ENCODE measurements at regions not wholly inside any gene's neighbourhood (a gene's known extent, or its start where the extent isn't known, plus 50 kb on each side); places are given as distances from the start of the nearest gene placed in this dataset.

DNA sequence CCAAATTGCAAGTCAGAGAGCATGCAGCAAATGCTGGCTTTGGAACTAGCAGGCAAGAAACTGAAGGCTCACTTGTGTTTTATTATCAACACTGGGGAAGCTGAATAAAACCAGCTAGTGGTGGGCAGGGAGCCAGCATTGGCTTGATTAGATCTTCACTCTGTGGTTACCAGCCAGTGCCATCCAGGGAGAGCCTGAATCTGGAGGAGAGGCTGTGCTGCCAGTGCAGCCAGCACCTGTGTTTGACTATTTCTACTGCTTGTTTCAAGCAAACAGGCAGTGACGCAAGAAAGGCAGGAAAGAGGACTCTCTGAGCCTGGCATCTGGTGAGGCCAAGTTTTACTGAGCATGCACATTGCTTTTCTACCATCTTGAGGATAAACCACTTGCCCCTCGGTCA, 247.0 kb downstream of the PHLDA1 start:
- DNase-seq, result no peak

DNA sequence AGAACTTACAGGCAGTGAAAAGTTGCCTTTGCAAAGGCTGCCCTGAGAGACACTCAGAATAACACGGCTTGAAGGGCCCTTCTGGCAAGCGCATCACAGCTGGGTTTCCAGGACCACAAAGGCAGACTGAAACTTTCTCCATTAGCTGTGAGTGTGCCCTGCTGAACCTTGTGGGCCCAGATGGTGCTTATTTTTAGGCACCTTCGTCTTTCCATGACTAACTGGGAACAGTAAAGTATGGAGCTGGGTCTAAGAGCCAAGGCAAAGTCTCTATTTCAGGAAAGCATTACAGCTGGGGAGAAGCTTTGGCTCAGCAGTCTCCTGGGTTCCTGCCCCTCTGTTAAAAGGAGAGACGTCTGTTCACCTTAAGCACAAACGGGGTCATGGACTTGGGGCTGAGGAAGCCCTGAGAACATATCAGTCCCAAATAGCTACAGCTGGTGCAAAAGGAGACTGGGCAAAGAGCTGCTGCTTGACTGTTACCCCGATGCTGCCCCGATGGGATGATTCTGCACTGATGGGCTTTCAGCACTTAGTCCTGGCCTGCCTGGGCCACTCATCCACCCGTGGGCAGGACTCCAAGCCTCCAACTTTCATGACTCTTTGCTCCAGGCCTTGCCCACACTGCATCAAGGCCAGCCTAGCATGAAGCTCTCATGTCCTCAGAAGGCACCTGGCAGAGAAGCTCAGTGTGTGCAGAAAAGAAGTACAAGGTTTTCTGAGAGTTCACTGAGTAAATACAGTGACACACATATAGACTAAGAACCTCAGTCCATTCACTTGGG, 248.3 kb downstream of the PHLDA1 start:
- no peak for DNase-seq

DNA sequence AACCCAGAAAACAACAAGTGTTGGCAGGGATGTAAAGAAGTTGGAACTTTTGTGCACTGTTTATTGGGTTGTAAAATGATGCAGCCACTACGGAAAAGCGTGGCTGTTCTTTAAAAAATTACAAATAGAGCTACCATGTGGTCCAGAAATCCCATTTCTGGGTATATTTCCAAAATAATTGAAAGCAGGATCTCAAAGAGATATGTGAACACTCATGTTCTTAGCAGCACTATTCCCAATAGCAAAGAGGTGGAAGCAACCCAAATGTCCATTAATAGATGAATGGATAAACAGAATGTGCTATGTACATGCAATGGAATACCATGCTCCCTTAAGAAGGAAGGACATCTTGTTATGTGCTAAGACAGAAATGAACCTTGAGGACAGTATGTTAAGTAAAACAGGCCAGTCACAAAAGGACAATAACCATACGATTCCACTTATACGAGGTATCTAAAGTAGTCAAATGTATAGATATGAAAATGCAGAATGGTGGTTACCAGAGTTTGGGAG, 249.5 kb downstream of the PHLDA1 start:
- DNase-seq, result no peak

DNA sequence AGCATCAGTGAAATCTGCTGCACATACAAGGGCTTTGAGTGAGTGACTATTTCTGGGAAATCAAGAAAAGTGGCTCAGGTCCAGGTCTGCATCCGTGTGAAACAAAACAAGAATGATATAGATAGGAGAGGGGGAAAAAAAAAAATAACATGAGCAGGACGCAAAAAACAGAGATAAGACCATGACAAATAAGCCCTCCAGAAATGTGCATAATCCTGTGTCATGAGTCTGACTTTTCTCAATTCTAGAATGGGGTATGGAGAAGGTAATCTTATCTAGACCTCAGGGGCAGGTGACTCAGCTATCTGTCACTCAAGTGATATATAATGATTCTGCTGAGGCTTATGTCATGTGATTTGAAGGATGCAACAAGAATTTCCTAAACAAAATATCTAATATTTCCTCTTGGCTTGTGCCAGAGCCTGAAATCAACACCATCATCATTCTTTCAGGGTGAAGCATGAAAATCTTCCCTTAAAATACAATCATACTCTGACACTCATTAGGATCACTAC, 250.0 kb downstream of the PHLDA1 start:
- no peak for DNase-seq

DNA sequence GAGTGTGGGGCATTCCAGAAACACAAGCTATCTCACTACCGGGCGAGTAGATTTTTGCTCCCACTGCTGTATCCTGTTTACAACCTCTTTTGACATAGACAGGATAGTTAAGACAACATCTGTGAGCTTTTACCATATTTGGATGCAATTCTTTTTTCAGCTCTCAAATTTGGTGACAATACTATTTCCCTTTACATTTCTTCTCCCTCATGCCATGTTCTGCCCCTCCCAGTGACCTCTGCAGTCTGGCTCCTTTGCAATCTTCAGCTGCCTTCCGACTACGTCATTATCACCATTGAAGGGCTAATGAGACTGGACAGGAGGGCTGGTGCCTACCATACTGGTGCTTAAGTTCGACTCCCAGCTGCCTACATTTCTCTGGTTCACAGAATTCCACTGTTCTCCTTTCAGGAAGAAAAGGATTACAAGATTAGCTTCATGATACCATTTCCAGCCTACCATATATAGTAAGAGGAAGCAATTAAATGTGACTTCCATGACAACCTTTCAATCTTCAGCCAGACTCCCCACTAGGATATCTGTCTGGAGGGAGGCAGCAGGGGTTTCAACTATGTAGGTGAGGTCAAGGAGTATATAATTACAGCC, 251.6 kb downstream of the PHLDA1 start:
- DNase-seq, result no peak

DNA sequence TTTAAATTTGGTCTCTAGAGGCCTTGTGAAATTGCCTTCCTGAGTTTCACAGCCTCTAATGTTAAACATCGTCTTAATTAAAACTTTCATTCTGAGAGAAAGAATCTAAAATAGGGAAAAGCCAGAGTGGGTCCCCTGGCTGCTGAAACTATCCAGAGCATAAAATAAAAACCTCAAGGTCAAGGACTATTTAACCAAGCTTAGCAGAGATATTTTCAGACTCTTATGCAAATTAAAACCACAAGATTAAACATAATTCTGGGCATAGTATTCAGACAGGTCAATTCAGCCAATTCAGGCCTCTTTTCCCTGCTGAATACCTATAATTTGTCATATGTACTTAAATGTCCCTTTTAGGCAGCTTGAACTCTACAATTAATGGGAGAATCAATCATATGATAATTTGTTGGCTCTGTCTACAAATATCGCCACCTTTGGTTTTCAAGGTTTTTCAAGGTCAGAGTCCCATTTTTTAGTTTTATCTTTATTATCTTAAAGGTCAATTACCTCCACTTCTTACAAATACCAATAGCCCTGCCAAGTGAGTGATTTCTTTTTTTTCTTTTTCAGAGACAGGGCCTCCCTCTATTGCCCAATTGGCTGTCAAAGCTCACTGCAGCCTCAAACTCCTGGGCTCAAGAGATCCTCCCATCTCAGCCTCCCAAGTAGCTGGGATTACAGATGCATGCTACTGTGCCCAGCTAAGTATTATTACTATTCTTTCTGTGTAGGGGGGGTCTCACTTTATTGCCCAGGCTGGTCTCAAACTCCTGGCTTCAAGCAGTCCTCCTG, 257.1 kb downstream of the PHLDA1 start:
- DNase-seq, result no peak

DNA sequence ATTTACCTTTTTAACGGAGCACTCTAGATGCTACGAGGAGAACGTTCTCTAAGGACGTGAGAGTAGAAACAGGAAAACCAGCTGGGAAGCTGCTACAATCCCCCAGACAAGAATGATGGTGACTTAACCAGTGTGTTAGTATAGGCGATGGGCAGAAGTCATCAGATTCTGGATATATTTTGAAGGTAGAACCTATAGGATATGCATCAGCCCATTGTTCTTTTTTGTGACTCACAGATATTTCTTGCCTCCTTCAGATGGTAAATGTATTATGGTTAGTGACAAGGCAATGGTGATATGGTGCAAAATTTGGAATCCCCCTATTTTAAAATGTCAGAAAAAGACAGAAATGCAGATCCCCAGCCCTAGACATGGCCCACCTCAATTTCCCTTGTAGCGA, 258.2 kb downstream of the PHLDA1 start:
- no peak for DNase-seq

DNA sequence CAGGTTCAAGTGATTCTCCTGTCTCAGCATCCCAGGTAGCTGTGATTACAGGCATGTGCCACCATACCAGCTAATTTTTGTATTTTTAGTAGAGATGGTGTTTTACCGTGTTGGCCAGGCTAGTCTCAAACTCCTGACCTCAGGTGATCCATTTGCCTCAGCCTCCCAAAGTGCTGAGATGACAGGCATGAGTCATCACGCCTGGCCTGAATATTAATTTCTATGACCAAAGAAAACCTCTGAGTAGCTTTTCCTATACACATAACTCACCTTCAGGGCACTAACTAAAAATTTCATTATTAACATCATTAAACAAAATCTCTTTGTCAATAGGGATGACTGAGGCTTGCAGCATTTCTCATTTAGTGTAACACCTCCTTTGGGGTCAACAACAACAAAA, 259.6 kb upstream of the KRR1 start:
- DNase-seq, result no peak

DNA sequence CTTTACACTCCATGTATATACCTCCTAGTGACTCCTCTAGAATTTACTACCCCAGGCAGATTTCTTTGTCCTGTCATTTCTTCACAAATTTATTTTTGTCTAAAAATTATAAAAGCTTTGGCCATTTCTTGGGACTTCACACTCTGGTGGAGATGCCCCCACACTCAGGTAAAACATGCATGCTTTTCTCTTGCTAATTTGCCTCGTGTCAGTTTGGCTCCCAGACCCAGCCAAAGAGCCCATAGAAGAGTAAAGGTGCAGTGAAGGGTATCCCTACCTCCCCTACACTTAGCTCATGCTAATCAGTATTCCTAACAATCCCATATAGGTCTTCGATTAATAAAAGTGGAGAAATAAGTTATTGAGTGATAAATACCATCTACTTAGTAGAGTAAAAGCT, 256.5 kb upstream of the KRR1 start:
- no peak for DNase-seq

DNA sequence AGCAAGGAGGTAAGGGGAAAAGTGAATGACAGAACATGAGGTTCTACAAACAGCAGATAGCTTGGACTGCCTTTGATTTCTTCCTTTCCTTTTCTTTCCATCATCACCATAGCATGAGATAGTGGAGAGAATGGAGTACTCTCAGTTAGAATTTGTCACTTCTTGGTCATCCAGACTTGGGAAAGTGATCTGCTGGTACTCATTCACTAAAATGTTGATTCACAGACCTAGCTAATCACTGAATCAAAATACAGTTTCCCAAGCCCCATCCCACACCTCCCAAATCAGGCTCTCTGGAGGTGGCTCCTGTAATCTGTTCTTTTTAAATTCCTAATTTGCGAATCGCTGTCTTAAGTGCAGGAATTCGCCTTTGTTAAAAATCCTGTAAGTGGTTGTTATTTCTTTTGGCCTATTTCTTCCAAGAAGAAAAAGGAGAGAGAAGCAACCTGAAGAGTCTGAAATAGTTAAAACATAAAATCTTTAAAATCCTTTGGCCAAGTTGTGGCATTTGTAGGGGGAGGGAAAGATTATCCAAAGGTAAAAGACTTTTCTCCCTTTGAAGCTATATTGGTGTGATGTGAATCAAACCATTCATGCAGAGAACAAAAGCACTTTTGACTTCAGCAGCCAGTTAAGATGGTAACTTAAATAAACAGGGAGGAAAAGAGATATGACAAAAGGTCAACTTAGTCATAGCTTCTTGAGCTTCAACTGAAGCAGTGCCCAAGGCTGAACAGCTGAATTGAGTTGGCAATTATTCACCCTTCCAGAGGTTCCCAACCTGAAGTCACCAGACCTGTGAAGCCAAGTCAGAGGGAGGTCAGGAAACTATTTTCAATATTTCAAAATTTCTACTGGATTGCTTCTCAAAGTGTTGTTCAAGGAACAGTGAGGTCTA, 255.1 kb upstream of the KRR1 start:
- no peak for DNase-seq

DNA sequence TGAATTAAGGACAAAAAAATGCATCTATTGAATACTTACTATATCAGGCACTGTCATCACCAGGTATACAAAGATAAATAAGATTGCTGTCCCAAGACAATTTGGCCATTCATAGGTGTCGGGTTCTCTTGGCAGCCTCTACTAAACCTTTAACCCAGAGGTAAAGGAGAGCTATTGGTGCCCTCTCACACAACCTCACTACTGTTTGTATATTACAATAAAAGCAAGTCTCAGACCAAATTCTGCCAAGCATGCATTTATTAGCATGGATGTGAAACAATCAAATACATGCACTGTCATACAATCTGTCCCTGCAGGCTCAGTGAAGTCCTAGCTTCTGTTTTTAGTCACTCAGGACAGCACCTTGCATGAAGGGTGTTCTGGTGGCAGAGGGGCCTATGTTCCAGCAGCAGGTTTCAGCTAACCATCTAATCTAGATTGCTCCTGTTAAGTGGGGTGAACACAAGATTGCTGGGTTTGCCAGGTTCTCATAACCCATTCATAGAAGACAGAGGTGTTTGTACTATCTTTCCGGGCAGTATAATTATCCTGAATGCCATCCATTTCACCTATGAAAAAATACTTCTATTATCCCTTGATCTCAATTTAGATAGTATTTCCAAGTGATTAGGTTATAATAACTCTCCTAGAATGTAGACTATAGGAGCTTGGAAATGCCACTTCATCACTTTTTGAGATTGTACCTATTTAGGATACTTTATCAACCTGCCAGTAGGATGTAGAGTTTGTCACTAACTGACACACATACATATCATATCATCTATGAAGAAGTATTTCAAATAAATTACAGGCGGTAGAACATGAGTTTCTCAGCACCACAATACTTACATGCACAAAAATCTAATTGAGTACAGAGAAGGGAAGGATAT, 254.0 kb upstream of the KRR1 start:
- DNase-seq, result no peak

DNA sequence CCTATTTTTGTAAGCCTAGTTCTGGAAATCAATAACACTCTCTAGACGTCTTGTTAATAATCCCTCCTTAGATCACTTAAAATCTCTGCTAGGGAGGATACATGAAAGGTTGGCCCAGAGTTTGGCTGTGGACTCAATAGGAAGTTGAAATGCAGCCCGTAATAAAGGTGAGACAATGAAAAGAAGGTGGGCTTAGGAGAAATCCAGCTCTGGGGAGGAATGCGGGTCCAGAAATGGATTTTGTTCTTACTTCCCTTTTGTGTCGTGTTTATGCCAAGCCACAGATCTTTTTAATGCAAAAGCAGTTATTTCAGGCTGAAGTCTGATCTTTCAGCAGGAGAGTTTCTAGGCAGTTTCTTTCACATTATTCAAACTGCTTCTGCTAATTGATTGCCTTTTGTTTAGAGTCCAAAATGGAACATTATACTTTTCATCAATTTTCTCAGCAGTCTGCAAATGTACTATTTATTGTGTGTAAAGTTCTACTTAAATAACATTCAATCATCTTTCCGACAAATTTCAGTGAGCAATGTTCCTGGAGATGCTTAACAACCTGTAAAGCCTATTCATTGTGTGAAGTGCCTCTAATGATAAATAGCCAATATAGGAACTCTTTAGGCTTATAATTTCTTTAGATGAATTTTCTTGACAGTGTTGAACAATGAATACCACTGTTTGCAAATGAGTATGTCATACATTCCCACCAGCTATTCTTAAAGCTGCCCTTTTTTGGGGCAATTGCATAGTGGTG, 252.9 kb upstream of the KRR1 start:
- no peak for DNase-seq

DNA sequence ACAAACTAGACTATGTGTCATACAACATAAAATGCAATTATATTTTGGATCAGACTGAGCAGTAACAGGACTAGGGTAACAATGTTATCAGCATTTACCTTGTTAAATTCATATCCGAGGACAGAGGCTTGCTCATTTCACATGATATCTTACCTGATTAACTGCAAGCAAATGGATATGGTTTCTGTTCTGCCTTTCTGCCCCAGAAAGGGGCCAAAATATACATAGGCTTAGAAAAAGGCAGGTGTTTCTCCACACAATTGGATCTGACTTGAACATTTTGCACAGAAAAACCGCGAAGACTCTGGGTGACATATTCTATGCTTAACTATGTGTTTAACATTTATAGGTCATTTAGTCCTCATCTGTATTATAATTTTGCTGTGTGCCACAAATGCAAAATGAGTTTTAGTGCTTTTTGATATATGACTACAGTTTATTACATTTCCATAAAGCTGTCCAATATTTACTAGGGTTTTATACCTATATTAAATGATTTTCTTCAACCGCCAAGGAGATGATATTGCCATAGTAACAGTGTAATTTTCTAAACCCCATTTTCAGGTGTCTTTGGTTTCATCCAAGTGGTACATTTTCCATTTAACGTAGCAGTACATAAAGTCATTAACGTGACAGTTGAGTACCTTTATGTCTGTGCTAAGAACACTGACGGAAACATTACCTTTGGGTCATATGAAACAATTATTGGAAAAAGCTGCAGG, 249.3 kb upstream of the KRR1 start:
- DNase-seq, result no peak

DNA sequence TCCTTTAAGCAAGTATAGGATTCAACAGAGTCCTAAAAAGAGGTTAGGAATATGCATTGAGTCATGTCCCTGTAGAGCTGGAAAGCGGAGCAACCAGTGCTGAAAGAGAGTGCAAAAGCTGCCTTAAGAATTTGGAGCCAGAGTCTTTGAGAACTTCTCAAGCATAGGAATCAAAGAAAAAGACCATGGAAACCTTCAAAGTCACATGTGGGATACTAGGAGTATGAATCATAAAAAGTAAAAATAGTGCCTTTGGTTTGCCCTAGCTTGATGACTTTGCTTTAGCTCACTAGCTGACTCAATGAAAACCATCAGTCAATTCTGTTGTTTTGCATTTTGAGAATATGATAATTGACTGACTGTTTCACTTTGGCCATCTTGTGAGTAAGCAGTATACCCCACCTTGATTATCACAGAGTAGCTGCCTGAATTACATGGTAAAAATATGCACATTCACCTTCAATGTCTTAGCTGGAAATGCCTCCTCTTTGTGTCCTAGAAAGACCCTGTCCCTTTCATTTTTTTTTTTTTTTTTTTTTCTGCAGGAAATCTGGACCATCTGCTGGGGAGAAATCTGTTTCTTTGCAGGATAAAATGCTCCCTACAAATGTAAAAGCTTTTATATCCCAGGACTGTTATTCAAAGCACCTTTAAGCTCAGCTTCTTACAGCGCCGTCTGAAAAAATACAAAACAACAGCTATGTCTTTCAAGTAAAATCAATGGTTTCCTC, 248.6 kb upstream of the KRR1 start:
- DNase-seq, result no peak

DNA sequence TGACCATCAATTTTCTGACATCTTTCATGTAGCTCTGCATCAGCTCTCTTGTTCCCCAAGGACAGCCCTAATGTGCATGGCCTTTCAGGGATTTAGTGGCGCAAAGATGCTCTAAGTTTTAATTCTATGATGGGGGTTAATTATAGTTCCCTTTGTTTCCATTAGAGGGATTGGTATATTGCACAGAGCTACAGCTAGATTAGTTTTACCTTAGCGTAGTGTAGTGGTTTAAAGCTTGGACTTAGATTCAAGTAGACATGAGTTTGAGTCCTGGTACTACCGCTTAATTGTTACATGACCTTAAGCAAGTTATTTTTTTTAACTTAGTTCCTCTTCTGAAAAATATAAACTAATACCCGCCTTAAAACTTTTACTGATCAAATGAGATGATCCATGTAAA, 247.8 kb upstream of the KRR1 start:
- no peak for DNase-seq

DNA sequence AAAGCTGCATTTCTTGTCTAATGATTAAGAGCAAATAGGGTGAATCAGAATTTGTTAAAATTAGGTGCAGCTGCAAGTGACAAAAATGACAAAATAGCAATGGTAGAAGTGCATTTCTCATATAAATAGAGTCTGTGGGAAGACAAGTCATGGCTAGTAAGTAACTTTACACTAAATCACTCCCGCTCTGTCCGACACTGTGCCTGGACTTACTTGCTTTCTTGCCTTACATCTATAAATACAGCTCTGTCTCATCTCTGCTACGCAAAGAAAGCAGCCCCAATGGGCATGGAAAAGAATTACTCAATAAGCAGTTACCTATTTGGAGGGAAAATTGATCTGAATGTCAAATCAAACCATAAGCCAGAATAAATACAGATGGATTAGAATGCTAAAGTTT, 245.4 kb upstream of the KRR1 start:
- DNase-seq, result no peak

DNA sequence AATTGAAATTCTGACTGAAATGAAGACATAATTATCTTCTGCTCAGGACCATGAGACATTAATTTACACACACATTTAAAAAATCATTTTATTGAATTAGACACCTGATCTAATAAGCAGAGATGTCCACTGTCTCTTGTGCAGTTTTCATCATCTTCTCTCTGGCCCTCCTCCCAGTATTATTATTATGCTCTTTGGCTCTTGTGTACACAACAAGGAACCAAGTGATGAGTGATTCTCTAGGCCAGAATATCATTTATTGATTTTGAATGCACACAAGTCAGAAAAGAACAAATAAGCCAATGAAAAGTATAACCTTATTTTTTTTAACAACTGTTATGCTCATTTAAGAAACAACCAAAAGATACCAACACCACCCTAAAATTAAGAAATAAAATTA, 244.7 kb upstream of the KRR1 start:
- DNase-seq, result no peak

DNA sequence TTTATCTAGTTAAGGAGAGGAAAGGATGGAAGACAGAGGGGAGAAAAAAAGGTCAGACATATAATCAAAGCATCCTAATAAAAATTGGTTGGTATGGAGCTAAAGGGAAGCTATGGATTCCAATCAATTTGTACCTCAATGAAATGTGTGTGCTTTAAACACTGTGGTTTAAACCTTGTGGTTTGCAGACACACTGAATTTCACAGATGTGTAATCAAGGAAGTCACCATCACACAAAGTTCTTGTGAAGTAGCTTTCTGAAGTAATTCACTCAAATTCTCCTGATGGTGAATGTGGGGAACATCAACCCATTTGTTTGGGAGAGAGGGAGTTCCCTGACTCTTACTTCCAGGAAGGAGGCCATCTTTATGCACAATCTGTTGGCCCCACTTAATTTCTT, 243.3 kb upstream of the KRR1 start:
- DNase-seq, result no peak

DNA sequence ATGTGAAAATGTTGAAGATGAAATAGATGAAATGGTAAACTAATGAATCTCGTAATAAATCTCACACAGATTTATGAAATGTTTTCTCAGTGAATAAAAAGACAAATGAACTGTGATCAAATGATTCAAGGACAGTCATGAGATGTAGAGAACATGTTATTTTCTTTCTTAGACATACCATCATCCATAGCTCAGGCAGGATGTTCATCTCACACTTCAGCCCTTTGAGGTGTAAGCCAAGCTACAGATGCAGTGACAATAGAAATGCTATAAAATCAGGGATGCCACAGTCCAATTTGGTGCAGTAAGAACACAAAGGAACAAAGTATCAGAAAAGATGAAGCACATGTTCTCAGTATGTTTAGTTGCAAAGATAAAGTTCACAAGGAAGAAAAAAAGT, 242.7 kb upstream of the KRR1 start:
- no peak for DNase-seq
